ENCODE measurements at regions not wholly inside any gene's neighbourhood (a gene's known extent, or its start where the extent isn't known, plus 50 kb on each side); places are given as distances from the start of the nearest gene placed in this dataset.

DNA sequence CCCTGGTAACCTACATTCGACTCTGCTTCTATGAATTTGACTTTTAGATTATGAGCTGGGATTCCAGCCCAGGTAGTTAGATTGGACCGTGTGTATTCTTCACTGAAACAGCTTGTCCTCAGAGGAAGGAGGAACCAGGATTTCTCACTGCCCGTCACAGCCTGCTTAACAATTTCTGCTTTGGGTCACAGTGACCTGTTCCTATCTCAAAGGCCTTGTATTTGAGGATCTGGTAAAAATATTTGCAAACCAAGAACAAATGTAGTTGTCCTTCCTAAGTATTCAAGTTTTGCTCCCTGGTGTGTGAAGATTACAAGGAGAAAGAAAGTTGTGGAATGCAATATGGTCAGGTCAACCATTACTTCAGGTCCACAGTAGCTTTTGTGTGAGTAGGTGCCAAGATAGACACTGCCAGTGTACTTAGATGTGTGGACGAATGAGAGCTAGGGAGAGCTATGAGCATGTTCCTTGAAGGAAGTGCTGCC lies 55.1 kb downstream of the KIF4B start:
- DNase-seq = no peak

DNA sequence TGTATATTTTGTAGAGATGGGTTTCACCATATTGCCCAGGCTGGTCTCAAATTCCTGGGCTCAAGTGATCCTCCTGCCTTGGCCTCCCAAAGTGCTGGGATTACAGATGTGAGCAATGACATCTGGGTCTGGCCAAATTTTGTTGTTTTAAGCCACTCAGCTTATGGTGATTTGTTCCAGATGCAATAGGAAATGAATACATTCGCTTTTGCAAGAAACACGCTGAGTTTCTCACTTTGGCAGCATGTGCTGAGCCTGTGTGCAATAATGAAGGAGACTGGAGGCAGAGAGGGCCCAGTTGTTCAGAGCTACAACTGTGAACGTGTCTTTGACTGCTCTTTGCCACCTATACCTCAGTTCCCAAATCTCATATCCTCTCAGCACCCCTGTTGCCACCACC lies 56.4 kb downstream of the KIF4B start:
- no peak for DNase-seq

DNA sequence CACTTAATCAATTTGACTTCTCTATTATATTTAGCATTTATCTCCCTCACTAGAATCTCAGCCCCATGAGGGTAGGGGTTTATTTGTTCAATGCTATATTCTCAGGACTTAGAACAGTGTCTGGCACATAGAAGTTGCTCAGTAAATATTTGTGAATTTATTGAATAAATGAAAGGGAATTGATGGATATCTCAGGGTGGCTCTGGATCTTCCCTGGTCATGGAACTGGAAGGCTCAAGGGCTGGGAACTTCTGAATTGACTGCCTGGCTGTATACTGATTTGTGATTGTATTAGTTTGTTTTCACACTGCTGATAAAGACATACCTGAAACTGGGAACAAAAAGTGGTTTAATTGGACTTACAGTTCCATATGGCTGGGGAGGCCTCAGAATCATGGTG lies 57.2 kb downstream of the KIF4B start:
- no peak for DNase-seq

DNA sequence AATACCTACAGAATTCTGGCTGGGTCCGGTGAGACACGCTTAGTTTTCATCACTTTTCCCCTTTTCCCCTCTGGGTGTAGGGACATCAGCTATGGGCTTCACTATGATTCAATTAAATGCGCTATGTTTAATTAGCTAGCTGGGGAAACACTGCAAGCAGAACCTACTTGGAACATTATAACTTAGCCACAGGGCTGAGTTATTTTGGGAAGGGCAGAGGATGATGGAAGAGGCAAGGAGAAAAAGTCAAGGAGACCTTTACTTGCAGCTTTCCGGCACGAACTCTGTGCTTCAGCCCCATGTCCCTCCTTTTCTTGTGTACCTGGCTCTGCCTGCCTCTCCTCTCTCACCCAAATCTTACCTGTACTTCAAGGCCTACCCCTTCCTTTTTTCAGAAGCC lies 62.8 kb downstream of the KIF4B start:
- no peak for DNase-seq

DNA sequence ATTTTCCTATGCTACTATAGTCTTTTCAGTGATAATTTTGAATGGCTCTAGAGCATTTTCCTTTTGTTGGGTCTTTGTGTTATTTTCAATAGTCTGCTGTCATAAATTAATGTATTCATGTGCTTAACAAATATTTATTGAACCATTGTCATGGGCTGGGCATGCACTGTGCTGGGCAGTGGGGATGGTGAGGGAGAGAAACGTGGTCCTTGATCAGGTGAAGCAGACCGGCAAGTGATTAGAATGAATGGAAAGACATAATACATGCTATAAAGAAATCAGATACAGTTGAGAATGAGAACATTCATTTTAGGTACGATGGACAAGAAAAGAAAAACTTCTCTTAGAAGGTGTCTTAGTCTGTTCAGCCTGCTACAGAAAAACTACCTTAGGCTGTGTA lies 66.1 kb downstream of the KIF4B start:
- DNase-seq = no peak

DNA sequence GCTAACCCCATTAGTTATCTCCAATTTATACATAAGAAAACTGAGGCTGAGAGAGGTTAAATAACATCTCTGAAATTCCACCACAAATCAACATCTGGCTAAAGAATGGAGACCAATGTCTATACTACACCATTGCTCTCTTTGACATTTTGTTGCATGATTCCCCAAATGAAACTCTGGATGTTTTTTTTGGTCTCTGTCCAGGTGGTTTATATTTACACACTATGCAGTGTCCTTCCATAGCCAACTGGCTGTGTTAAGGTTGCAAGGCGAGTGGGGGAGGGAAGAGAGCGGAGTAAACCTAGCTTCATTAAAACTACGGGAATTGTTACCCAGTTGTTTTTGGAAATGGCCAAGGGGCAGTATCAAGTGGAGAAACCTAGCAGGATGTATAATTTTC lies 67.2 kb downstream of the KIF4B start:
- DNase-seq = no peak

DNA sequence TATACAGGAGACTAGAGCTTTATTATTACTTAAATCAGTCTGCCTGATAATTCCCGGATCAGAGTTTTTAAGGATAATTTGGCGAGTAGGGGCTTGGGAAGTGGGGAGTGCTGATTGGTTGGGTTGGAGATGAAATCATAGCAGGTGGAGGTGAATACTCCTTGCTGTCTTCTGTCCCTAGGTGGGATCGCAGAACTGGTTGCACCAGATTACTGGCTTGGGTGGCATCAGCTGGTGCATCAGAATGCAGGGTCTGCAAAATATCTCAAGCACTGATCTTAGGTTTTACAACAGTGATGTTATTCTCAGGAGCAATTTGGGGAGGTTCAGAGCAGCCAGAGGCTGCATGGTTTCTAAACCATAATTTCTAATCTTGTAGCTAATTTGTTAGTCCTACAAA lies 68.1 kb downstream of the KIF4B start:
- DNase-seq = no peak

DNA sequence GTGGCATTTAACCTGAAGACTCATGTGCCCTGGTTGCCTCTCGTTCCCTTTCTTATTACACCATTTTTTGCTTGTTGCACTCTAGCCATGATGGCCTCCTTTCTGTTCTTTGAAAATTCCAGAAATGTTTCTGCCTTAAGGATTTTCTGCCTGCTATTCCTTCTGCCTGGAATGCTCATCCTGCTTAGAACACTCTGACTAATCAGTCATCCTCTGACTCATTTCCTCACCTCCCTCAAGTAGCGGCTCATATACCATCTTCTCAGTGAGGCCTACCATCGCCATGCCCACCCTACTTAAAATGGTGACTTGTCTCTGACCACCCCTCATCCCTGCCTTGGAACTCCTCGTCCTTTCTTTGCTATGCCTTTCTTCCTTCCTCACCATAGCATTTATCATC lies 68.8 kb downstream of the KIF4B start:
- no peak for DNase-seq

DNA sequence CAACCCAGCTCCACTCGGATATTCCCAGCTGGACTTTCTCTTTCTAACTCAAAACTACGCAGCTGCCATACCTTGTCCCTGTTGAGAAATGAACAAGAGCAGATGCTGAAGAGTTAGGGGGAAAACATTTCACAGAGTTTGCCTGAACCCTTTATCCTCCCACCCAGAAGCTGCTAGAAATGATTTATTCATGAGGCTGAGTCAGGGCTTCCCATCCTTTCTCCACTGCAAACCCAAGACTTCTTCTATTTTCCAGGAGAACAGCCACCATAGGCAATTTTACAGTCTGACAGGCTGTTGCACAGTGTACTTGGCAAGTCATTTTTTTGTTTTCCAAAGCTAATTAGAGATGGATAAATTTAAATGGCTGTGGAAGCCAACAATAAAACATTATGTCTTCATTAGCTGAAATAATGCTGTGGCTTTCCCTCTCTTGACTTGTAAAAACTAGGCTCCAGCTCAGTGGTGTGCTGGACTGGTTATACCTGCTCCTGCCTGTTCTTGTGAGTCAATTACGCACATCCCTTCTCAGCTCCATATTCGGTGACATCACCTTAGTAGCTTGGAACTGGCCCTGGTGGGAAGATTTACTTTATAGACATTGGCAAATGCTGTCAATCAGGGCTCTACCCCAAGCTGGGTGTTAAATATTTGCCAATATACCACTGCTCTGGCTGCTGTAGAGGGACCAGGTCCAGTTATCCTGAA lies 71.9 kb downstream of the KIF4B start:
- no peak for DNase-seq

DNA sequence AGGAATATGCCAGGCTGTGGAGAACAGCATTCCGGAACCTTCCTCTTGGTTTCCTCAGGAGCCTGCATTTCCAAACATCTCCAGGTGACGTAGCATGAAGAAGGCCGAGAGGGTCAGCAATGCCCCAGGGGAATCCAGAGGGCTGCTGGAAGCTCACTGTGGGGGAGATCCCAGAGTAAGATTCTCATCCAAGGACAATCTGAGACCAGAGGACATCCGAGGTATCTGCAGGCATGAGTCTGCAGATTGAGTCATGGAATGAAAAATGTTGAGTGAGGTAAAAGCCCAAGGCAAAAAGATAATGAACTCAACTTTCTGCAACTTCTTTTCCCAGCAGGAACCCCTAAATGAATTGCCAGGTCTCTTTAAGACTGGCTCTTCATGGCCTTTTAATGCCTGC lies 73.5 kb downstream of the KIF4B start:
- DNase-seq = no peak

DNA sequence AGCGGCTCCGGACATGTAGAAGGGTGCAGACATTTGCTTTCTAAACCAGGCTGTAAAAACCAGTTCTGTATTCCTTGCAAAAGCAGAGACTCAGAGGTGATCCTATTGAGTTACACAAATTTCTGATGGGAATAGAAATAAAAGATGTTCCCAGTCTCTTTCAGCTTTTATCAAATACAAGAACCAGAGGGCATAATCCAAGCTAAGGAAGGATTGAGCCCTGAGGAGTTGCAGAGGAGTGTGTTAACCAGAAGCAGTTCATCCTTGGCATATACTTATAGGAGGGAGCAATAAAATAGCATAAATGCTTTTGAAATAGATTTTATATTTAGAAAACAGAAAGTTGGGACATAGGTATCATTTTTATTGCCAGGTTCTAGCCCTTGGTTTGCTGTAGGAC lies 75.3 kb downstream of the KIF4B start:
- no peak for DNase-seq

DNA sequence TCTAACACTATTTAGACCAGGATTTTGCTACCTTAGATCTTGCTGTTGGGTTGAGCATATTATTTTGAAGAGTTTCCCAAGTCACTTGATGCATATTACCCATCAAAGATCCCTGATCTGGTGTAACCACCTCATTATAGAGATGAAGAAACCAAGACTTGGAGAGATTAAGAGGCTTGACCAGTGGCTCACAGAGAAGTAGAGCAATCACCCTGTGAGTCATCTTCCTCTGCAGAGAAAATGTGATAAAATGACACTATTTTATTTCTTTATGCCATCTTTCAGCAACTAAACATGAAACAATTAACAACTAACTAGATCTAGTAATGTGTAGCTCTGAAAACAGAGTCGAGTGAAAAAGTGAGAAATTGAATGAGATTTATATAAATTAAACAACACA lies 76.1 kb downstream of the KIF4B start:
- no peak for DNase-seq

DNA sequence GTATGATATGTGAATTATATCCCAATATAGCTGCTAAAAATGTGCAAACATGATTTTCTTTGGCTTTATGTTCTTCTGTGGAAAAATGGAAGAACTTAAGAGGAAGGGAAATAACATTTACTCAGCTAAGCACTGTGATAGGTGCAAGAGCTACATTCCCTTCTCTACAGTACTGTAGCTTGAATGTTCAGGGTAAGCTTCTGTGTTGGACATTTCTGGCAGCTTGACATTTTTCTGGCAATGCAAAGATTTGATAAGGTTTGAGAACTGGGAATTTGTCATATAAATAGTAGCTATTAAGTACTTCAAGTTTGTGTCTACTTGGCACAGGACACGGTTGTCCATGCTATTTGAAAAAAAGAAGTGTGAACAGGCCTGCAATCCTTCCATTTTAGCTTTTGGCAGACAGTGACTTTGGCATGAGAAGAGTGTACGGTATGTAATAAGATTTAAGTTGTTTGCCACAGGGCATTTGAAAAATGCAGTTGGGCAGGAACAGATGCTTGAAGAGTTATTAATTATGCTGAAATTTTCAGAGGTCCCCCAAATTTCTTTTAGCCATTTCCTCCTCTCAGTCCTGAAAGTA lies 77.6 kb downstream of the KIF4B start:
- no peak for DNase-seq

DNA sequence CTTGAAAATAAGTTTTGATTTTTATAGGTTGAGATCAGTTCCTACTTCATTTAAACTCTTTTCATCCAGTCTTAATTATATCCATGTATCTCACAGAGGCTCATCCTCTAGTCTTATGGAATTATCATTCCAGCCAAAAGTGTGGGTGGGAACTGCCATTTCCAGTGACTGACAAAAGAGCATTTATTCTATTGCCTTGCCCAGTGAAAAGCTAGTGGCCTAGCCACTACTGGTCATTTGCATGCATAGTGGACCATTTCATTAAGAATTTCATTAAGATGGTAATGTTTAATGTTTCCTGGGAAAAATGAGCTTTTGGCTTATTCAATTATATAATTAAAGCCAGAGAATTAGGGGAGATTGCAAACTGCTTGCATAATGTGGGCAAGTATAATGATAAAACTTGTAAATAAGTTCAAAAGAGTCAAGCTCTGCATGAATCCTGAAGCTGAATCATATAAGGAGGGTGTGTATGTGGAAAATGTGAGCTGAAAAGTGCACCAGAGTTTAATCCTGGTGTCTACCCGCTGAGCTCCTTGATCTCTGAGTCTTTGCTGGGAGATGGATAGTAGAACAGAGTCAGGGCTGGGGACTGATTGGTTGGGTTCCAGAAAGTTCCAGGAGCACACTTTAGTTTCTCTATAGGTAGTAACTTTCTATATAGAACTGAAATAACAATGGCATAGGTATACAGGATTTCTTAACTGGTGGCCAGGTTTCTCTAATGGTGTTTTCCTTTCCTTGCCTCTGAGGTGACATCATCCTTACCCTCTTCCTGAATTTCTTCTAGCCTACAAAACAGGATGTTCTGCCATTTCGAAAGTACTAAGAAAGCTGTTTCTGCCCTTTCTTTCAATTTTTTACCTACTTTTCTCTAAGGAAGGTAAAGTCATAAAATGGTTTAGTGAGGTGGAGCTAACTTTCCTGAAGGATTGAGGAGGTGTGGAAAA lies 78.5 kb downstream of the KIF4B start:
- no peak for DNase-seq

DNA sequence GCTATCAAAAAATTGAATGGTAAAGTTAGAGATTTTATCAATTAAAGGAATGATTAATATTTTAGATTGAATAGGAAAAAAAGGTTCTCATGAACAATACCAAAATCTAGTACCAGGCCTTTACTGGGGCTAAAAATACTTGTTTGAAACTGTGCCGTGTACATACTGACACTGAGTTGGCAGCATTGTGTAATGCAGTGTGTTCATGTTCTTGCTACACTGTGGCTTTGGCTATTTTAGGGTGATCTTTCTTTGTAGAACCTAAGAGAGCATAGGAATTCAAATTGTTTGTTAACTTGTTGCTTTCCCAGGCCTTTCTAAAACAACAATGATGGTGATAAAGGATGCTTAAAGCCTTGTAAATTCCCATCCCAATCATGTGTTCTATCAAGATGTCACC lies 80.9 kb downstream of the KIF4B start:
- no peak for DNase-seq

DNA sequence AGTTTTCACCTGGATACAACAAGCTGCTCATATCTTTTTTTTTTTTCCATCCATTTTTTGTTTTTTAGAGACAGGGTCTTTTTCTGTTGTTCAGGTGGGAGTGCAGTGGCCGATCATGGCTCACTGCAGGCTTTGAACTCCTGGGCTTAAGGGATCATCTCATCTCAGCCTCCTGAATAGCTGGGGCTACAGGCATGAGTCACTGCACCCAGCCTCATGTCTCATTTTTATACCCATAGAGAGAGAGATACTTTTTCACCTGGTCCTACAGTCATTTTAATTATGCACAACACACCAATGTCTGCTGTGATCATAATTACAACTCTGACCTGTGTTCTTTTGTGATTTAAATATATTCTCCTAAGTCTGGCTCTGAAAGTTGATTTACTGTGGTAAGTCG lies 84.4 kb downstream of the KIF4B start:
- DNase-seq = no peak

DNA sequence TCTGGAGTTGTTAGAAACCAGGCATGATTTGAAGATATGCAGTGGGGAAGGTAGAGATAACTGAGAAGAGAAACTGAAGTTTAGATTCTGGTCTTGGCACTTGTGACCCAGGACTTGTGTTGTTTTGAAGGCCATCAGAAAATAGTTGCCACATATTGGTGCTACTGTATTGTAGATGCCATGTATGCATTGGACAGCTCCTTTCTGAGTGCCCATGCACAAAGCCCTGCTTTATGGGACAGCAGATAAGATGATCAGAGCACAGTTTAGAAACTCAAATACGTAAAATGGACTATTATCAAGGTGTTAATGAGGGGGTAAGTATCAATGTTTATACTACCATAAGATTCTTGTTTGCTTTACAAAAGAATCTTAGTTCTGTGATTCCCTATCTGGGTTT lies 84.9 kb downstream of the KIF4B start:
- DNase-seq = no peak

DNA sequence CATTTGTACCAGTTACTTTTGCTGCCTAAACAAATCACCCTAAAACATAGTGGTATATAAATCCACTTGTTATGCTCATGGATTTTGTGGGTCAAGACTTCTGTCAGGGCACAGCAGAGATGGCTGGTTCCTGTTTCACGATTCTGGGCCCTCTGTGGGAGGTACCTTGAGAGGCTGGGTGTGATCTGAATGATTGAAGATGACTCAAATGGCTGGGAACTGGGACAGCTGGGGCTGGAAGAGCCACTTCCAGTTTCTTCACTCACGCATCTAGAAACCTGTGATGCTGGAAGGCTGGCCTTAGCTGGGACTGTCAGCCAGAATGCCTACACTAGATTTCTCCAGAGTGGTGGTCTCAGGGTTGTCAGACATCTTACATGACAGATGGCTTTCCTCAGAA lies 88.1 kb downstream of the KIF4B start:
- DNase-seq = no peak

DNA sequence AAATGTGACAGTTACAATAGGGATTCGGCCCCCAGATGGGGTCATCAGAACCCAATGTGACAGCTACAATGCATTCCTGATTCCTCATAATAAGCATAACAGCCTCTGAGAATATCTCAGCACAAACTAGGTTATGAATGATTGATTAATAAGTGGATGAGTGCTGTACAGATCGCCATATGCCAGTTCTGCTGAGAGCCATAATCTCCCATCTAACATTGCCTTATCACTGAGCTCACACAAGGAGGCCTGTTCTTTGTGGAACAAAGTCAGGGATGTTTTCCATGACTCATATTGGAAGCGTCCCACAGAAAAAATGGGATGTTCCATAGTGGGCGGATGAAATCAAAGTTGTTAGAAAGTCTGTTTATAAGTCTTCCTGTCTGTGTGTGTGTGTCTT lies 89.6 kb downstream of the KIF4B start:
- DNase-seq = no peak

DNA sequence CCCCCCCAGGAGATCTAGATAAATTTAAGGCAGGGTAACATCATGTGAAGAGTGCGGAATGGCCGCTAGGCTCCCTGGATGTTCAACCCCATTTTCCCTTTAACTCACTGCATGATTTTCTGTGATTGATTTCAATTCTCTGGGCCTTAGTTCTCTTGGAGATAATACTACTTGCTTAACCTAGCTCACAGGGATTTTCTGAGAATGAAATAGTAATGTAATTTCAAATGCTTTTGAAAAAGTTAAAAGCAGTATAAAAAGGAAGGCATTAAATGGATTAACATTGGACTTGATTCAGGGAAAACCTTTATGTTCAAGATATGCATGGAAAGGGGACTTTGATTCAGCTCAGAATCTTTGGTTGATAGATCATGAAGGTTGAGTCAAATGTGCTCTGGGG lies 90.9 kb downstream of the KIF4B start:
- DNase-seq = no peak

DNA sequence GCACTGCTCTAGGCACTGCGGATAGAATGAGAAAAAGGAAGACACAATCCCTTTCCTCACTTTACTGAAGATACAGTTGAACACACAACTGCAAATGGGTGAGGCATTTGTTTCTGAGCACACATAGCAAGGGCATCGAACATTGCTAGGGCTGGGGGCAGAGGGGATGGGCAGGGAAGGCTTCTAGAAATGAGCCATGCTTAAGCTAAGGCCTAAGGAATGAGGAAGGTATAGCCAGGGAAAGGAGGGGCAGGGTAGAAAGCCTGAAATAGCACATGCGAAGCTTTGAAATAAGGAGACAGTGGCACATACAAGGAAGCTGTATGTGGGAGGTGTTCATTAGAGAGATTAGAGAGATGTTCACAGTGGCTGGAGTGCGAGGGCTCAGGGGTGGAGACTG lies 92.7 kb downstream of the KIF4B start:
- no peak for DNase-seq

DNA sequence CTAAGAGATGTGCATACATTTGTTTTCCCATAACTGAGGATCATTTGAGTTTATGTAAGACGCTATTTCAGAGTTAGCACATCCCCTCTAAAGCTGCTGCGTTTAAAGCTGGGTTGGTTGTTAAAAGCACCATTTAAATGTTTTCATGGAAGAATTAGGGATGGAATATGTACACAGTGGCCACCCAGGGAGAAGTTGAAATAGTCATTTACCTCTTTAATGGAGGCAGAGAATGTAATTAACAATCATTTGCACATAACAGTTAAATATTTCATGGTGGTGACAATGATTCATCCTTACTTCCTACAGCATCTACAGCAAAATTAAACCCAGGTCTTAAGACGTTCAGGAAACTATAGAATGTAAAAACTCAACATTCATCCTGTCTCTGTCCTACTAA lies 100.3 kb downstream of the KIF4B start:
- no peak for DNase-seq

DNA sequence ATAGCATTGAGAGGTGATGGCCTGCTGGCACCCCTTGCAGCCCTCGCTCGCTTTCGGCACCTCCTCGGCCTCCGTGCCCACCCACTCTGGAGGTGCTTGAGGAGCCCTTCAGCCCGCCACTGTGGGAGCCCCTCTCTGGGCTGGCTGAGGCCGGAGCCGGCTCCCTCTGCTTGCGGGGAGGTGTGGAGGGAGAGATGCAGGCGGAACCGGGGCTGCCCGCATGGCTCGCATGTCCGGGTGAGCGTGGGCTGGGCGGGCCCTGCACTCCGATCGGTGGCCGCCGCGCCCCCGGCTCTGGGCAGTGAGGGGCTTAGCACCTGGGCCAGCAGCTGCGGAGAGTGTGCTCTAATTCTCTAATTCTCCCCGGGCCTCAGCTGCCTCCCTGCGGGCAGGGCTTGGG lies 101.1 kb downstream of the KIF4B start:
- no peak for DNase-seq

Data from NCI-H1105 treated with DMSO at 0.1 percent for 48 hours (cell line).